ENCODE measurements at regions not wholly inside any gene's neighbourhood (a gene's known extent, or its start where the extent isn't known, plus 50 kb on each side); places are given as distances from the start of the nearest gene placed in this dataset.

DNA sequence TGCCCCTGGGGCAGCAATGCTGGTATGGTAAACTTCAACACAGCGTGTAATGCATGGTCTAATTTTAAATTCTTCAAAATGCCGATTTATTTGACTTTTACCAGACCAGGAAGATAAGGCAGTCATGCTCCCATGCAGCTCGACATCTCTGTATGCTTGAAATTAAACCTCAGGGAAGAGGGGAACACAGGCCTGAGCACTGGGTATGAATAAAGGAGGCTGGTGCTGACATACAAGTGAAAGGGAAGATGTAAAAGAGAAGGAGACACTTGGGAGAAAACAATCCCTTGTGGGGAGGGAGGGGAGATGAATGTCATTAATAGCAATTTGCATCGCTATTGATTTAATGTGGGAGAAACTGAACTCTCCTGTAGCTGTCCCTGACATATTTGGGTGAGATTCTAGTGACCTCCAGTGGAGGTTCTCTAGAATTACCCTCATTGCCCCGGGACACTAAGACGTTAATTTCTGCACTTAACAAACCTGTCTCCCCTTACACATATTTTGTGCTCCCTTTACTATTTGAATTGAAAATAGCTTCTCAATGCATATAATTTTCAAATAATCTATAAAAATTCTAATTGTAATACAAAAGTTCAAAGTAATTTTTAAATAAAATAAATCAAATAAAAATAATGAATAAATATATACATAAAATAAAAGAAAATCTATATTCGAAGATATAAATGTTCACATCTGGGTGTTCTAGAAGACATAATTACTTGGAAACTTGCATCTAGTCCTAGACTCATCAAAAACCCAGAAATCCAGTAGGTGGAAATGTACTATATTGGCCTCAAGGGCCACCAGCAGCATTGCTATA lies 283.1 kb downstream of the LMX1A start:
- DNase-seq: no peak

DNA sequence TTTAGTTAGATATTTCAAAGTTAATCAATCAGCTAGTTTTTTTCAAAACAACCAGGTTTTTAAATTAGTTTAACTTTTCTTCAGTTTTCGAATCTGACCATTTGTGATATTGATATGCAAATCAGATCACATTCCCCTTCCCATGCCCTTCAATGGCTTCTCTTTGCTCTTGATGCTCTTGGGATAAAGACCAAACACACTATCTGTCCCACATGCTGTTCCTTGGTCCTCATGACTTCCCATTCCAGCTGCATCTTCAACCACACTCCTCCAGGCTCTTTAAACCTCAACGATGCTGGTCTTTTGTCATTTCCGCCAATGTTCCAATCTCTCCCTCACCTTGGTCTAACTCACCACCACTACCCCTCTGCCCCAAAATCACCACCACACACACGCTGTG lies 285.8 kb downstream of the LMX1A start:
- no peak for DNase-seq

DNA sequence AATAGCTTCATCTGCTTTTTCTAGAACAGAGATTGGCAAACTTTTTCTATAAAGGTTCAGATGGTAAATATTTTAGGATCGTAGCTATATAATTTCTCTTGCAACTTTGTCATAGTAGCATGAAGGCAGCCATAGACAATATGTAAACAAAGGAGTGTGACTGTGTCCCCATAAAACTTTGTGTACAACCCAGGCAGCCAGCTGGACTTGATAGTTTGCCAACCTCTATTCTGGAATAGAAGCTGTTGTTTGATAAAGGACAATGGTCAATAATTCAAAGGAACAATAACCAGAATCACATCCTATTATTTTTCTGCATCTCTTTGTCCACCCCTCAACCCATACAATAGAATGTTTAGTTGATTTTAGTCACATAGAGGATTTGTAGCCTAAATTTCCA lies 286.7 kb downstream of the LMX1A start:
- no peak for DNase-seq

DNA sequence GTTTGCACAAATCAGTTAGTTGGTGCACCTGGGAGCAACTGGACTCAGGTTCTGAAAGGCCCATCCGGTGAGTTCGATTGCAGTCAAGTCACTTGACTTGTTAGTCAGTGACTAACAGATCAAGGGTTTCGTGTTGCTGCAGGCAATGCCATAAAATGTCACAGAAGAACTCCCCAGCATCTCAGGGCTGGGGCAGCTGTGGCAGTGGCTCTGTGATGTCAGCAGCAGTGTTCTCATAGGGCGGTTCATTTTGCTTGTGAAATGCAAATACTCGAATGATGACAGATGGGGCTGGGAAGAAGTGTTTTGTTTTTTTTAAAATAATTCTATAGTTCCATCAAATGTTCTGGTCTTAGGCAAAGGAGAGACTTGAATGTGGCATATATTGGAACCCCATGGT lies 287.8 kb downstream of the LMX1A start:
- no peak for DNase-seq

DNA sequence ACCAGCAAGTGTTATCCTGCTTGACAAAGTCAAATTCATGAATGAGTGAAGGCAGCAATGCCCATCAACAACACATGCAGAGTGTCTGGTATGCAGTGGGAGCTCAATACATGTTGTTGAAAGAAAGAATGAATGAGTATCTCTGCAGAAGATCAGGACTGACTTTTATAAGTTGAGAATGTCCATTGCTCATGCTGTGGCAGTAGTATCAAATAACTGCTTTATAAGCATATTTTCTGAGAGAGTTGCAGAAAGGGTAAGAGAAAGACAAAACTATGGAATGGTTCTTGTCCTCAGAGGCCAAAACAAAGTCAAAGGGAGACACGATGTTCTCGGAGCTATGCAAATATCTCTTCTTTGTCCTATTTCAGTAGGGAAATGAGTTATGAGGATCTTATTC lies 288.7 kb downstream of the LMX1A start:
- DNase-seq: no peak

DNA sequence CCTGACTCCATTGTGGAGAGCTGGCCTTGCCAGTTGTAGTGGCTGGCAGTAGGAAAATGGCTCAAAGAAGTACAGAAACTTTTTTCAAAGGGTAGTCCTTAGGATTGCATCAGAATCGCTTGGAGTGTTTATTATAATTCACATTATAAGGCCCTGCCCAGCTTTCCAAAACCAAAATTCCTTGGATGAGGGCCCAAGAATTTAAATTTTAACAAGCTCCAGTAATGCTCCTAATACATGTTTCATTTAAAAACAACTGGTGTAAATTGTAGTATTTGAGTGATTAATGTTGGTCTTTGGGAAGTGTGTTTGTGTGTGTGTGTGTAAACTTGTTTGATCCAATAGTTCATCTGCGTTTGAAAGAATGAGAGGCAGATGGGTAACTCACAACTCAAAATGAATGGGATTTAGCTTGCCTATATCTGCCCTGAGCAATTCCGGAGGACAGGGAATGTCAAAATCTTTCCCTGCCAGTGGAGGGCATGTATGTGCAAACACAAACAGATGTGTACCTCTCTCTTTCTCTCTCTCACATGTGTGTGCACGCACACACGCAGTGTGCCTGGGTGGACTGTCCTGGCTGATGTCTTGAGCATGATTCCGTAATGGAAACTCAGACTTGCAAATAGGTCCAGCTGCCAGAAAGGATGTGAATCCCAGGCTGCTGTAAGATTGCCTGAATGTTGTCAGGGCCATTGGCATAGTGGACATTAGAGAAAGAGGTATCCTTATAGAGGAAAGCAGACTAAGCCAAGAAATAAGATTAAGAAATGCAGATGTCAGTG lies 293.1 kb downstream of the LMX1A start:
- no peak for DNase-seq

DNA sequence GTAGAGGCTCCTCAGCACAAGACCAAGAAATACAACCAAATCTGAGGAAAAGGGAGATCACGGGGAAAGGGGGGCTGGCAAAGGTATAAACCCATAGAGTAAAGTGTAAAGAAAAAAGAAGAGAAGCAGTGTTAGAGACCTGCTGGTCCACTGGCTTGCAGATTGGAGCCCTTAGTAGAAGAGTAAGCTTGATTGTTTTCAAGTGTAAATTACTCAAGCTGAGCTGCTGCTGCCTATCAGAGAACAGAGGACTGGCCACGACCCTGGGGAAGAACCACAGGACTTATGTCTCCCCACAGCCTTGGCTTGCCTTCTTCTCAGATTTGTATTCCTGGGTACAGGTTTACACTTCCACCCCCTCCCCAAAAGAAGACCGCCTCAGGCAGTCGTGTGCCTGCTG lies 294.2 kb downstream of the LMX1A start:
- no peak for DNase-seq

DNA sequence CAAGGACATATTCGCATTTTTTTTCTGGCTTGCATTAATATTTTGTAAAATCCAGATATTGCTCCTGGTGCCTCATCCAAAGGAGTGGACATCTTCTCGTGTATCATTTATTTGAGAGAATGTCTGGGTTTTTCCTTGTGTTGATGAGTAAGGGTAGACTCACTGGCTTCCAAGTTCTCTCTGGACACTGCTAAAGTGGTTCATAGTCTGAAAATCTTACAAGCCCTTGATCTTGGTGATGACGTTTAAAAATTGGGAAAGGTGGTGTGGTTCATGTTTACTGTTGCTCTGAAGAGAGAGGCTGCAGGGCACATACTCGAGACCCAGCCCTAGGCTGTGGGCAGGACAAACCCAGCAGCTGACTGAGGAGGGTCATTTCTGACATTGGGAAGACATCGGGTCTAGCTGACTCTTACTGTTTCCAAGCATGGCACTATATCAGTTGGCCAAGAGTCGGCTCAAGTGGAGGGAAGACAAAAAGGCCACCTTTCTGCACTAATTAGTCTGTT lies 296.2 kb downstream of the LMX1A start:
- no peak for DNase-seq

DNA sequence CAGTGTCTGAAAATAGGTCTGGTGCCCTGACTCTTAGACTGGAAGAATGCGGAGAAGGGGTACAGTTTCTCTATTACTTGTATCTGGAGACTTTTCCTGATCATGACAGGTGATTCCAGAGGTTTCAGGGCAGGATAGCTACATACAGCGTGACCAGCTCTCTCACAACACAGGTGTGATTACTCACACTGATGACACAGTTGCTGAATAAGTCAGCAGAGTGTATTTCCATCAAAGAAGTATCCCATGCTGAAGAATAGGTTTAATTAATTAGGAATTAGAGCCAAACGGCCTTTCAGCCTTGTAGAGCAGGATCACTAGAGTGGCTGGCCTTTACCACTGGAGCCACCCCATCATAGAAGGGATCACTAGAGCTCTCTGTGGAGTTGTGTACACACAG lies 298.6 kb downstream of the LMX1A start:
- DNase-seq: no peak

DNA sequence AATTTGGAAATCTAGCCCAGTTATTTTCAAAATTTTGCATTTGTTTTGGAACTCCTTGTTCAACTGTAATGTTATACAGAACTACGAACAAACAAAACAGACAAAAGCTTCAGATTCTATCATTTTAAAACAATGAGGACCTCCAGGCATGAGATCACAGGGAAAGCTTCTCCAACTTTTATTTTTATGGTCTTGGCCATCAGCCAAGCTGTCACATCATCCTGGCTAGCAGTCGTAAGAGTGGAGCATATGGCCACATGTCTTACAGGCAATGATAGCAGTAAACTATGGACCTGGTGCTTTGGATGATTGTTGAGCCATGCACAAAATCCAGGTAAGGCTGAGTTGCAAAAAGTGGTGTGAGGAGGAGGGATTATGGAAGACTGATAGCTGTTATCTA lies 299.6 kb downstream of the LMX1A start:
- DNase-seq: no peak

DNA sequence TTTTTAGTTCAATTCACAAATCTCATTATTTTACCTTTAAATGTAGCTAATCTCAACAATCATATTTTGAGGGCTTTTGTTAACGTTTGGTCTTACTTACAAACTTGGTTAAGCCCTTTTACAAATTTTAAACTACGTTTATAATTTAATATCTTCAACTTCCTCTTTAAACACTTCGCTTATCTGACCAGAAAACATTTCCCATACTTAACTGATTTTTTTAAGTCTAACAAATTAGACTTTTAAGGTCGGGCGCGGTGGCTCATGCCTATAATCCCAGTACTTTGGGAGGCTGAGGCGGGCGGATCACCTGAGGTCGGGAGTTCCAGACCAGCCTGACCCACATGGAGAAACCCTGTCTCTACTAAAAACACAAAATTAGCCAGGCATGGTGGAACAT lies 300.9 kb downstream of the LMX1A start:
- no peak for DNase-seq

DNA sequence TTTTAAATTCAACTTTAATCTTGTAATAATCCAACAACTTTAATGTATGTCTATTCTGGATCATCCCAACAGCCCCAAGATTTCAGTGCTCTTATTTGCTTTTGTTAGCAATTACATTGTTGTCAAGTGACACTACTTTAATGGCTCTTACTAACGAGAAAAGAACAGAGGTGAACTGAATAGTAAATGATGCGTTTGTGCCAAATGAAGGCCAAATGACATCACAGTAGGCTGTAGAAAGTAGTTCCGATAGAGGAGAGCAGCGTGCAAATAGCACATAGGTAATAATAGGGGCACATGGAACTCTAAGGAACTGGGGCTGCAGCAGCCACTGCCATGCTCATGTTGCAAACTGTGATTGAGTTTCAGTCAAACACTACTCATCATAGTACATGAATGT lies 301.9 kb downstream of the LMX1A start:
- DNase-seq: no peak

DNA sequence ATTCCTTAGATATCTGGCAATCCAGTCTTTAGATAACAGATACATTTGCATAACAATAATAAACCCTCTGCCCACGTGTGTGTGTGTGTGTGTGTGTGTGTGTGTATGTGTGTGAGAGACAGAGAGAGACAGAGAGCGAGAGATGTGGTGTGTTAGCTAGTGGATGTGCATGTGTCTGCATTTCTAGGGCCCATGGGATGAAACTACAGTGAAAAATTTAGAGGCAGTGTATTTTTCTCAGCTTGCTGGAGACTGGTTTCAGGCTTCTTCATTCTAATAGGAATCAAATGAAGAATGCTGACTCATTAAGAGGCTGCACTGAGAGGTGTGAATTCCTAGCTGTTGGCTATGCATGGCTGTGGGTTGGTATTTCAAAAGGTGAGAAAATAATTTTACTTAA lies 303.2 kb downstream of the LMX1A start:
- no peak for DNase-seq

DNA sequence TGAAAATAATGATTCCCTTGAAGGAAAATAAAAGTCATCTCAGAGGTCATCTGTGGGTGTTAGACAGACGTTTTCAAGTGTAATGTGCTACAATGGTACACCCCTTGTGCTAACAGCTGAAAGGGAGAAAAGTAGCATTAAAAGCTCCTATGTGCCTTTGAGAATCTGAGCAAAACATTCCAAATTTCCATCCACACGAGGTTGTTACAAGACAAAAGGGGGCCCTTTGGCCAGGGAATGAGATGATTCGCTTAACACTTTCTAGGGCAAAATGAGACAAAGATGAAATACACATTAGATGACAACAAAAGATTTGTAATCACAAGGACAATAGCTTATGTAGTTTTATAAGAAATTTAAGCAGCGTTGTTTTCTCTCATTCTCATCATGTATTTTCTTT lies 303.6 kb downstream of the LMX1A start:
- no peak for DNase-seq

DNA sequence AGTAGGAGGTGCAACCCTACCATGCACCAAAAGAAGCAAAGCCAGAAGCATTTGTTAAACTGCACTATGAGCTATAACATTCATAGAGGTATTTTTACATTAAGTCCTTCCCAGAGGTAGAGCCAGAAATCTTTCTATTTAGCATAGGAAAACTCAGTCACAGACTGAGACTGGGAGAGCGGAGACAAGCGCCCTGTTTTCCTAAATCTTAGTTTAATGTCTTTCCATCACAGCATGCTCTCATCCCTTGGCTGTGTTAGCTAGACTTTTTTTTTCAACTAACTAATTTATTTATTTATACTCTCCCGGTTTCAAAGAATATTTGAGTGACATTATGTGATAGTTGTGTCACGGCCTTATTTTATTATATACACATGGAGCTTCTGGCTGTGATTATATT lies 304.1 kb downstream of the LMX1A start:
- no peak for DNase-seq

DNA sequence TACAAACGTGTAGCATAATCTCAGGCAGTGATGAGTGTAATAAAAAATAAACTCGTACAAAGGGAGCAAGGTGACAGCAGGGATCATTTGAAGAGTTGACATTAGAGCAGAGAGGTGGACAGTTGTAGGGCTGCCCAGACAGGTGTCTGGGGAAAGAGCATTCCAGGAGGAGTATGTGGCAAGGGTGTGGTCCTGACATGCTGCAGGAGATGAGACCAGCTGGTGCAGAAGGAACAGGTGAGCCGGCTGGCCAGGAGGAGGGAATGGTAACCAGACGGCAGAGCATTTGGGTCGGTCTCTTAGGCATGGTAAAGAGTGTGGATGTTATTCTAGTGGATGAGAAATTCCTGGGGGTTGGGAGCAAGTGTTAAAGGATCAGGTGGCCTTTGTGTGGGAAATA lies 306.3 kb downstream of the LMX1A start:
- DNase-seq: no peak

DNA sequence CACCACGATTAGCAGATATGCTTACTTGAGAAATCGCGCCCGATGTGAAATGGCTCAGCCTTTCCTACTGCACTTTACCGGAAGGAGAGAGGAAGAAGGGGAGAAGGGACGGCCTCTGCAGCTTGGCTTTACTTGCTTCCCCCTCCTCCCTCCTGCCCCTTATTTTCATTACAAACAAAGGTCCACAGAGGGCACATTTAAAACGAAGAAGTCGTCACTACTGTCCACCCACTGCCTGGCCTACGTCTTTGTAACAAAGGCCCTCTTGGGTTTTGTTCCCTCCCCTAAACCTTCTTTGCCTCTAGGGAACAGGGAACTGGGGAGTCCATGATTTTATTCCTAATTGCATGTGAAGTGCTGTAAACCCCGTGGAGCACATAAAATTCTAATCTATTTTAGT lies 308.5 kb downstream of the LMX1A start:
- no peak for DNase-seq

DNA sequence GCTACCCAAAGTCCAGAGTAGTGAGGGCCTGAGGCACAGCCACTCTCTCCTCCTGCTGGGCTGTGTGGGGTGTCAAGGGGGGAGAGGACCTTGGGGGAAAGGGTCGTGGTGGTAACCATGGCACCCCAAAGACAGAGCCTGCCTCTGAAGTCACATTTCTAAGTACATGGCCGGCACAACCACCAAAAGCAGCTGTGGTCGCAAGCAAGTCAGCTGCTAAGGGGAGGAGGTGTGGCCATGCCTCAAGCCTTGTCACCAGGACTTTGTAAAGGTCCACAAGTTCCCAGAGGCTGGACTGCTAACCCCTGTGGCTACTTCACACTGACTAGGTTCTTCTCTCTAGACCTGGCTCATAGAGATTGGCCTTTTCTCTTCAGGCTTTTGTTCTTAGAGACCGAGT lies 310.6 kb downstream of the LMX1A start:
- DNase-seq: no peak

DNA sequence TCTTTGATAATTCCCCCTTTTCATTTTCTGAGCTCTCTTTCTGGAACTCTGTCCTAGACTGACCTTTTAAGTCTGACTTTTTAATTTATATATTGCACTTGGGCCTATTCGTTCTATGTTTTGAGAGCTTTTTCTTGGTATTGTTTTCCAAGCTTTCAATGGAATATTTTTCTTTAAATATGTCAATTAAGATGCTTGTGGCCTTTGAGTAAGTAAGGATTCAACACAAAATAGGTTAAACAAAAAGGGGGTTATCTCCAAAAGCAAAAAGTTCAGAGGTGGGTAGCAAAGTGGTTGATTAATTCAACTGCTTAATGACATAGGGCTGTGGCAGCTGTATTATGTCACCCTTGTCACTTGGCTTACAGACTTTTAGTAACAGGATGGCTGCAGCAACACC lies 315.9 kb downstream of the LMX1A start:
- DNase-seq: no peak

DNA sequence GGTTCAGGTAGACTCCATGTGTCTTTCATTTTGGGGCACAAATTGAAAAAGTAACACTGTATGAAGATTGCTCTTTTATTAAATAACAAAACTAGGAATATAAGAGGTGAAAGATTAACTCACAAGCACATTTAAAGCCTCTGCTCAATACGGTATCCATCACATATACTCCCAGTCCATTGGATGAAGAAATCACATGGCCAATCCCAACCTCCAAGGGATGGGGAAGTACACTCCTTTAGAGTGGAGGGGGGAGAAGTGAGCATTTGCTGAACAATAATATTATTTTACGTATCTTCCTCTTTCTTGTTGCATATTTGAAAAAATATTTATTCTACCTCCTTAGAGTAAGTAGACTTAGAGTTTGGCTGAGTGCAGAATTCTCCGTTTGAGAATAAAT lies 316.5 kb downstream of the LMX1A start:
- DNase-seq: no peak

DNA sequence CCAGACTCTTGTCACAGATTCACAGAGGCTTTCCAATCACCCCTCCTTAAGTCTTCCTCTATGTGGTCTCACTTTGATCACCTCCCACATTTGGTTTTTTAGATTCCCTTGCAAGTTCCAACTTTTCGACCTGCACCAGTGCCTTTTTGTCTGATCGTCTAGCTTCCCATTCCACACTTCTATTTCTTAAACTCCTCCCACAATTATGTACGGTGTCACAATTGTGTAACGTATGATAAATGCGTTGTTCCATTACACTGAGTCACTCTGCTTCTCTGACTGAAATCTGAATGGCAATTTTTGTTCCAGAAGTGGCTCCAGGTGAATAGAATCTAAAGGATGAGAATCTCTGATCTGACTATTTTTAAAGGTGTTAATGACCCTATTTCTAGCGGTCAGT lies 320.1 kb downstream of the LMX1A start:
- DNase-seq: no peak

DNA sequence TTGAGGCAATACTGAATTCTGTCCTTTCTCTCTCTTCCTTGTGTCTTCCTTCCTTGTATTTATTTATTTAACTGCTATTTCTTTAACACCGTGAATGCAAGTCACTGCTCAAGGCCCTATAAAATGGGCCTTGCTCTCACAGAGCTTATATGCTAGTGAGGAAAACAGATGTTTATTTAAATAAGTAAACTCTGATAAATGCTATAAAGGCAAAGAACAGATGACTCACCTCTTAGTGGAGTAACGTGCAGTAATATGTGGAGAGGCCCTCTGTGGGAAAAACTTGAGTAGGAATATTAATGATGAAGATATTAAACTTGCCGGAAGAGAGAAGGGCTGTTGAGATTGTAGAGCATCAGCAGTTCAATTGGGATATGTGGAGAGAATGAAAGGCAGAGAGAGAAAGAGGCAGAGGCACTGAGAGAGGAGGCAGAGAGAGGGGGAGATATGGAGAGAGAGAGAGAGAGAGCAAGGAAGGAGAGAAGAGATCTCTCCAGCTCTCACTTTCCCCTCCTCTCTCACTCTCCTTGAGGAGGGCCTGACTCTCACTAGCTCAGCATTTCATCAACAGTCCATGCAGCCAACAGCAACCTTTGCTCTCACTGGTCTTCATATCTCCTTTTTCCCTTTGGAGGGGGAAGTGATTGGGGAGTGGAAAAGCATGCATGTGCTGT lies 322.2 kb downstream of the LMX1A start:
- DNase-seq: no peak

DNA sequence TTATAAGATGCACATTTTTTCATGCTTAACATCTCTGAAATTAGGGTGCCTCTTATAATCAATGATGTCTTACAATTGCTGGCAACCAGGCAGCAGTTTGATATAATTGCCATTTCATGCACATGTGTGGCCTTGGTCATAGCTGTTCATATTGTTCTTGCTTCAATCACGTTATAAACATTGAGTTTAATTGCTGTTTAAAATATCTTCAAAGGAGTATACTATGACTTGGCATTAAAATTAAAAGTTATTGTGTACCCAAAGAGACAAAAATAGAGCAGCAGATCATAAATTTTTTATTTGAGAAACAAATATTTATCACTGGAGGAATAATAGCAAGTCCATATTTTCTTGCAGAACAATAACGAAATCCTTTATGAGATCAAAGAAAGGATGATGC lies 325.5 kb downstream of the LMX1A start:
- DNase-seq: no peak

DNA sequence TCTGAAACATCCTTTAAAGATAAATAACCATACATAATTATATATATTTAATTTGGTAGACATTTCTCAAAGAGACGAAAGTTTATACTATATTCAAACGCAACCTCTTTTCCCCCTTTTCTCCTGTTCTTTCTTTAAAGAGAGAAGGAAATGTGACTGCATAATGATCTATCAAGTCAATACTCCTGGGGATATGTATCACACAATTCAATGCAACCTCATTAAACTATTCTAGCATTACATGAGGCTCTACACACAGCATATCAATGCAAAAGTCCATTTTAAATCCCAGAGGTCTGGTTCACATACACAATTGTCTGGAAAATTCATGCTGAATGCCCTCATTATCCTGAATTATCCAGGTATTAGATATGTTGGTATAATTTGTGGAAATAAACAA lies 330.7 kb downstream of the LMX1A start:
- no peak for DNase-seq

Measured in activated T-cell treated with anti-CD3 and anti-CD28 coated beads, Interleukin-2, amount 50 U/mL, for 48 hours (primary cell).